LHCN-M2 (cell line): ENCODE measurements at regions not wholly inside any gene's neighbourhood (a gene's known extent, or its start where the extent isn't known, plus 50 kb on each side); places are given as distances from the start of the nearest gene placed in this dataset.

Experiments used
- DNase-seq: peaks from one replicate; pipeline ENCODE4 v3.0.0-alpha.2; 2012; ENCODE audit warnings: low read depth

- no peak for DNase-seq
These were observed 121.8 kb upstream of the SMAD3 start for GRCh38 chr15:66943456-66944095.

- no peak for DNase-seq
These were observed 121.3 kb upstream of the SMAD3 start for GRCh38 chr15:66944121-66944520.

- no peak for DNase-seq
These were observed 120.1 kb upstream of the SMAD3 start for GRCh38 chr15:66945286-66945685.

GRCh38 chr15:66945842-66946241, 119.6 kb upstream of the SMAD3 start:
- DNase-seq, result no peak

GRCh38 chr15:66946578-66947164, 118.7 kb upstream of the SMAD3 start:
- DNase-seq, result peak; percentile 58

GRCh38 chr15:66947471-66947870, 117.9 kb upstream of the SMAD3 start:
- DNase-seq, result no peak

GRCh38 chr15:66948294-66948693, 117.1 kb upstream of the SMAD3 start:
- DNase-seq, result peak; percentile 37

GRCh38 chr15:66950114-66950513, 115.3 kb upstream of the SMAD3 start:
- DNase-seq, result no peak

- no peak for DNase-seq
These were observed 113.7 kb upstream of the SMAD3 start for GRCh38 chr15:66951531-66952320.

GRCh38 chr15:66952756-66953522, 112.5 kb upstream of the SMAD3 start:
- no peak for DNase-seq

- no peak for DNase-seq
These were observed 111.7 kb upstream of the SMAD3 start for GRCh38 chr15:66953523-66954229.

- DNase-seq, result no peak
These were observed 110.8 kb upstream of the SMAD3 start for GRCh38 chr15:66954601-66955000.

- DNase-seq, result no peak
These were observed 110.3 kb upstream of the SMAD3 start for GRCh38 chr15:66955001-66955516.

- peak; percentile 35 for DNase-seq
These were observed 109.4 kb upstream of the SMAD3 start for GRCh38 chr15:66955871-66956585.

GRCh38 chr15:66956672-66957430, 108.6 kb upstream of the SMAD3 start:
- DNase-seq, result no peak

GRCh38 chr15:66957431-66957720, 108.0 kb upstream of the SMAD3 start:
- no peak for DNase-seq

GRCh38 chr15:66959066-66959465, 106.3 kb upstream of the SMAD3 start:
- no peak for DNase-seq

- DNase-seq, result no peak
These were observed 105.5 kb upstream of the SMAD3 start for GRCh38 chr15:66959875-66960274.

- no peak for DNase-seq
These were observed 104.9 kb upstream of the SMAD3 start for GRCh38 chr15:66960519-66960918.

GRCh38 chr15:66961407-66961884, 104.0 kb upstream of the SMAD3 start:
- no peak for DNase-seq
